Sigmoid colon (tissue), 6 donors: ENCODE measurements at regions not wholly inside any gene's neighbourhood (a gene's known extent, or its start where the extent isn't known, plus 50 kb on each side); places are given as distances from the start of the nearest gene placed in this dataset.

Experiments
- DNase-seq: peaks from one replicate; pipeline ENCODE4 v3.0.0-alpha.2; 2019
- H3K27ac ChIP-seq, 4 donors: fragments of 200-600 bp; sonication (generic); one replicate each; pipeline ENCODE4 v1.5.1; 2016 to 2019; ENCODE audit warnings: mild to moderate bottlenecking in 1 of 4
- H3K27me3 ChIP-seq, 3 donors: fragments of 200-600 bp; sonication (generic); one replicate each; pipeline ENCODE4 v1.5.1; 2019; ENCODE audit warnings: mild to moderate bottlenecking in 1 of 3
- H3K36me3 ChIP-seq, 4 donors: fragments of 200-600 bp; sonication (generic); one replicate each; pipeline ENCODE4 v1.5.1; 2016 to 2019
- H3K4me1 ChIP-seq, 4 donors: fragments of 200-600 bp; sonication (generic); one replicate each; pipeline ENCODE4 v1.5.1; 2017 to 2019
- H3K4me3 ChIP-seq, 4 donors: fragments of 200-600 bp; sonication (generic); one replicate each; pipeline ENCODE4 v1.5.1; 2017 to 2019; ENCODE audit warnings: mild to moderate bottlenecking in 2 of 4, moderate library complexity in 1 of 4
- H3K9me3 ChIP-seq, 4 donors: fragments of 200-600 bp in 3 of 4; sonication (generic) in 3 of 4; one replicate each; pipeline versions ENCODE4 v1.5.1 to v1.6.1; 2013 to 2019
- EP300 ChIP-seq, 4 donors: sonication (generic); formaldehyde crosslinking; IDR thresholded peaks; one replicate each; pipeline ENCODE4 v1.6.1; 2017; ENCODE audit warnings: antibody characterized with exemption in 4 of 4
- POLR2A ChIP-seq, 2 donors: fragments of 450-650 bp; IDR thresholded peaks; one replicate each; pipeline ENCODE4 v1.6.1; 2016; ENCODE audit warnings: antibody characterized with exemption in 2 of 2, mild to moderate bottlenecking in 2 of 2, moderate library complexity in 2 of 2
- POLR2AphosphoS5 ChIP-seq, 4 donors: sonication (generic); formaldehyde crosslinking; IDR thresholded peaks; one replicate each; pipeline ENCODE4 v1.6.1; 2017; ENCODE audit warnings: antibody characterized with exemption in 4 of 4
- WGBS, 2 donors: extraction: QIAGEN DNeasy Blood & Tissue Kit; methylation state at CpG; one replicate each; pipeline ENCODE4 v1.1.7; 2013; 5-methylcytosine and 5-hydroxymethylcytosine counted together
- intact Hi-C: fragments of 100-400 bp; cut with DNase I; formaldehyde crosslinking; loops from one replicate; pipeline ENCODE4 v1.15.1; 2023
- TF ChIP-seq, protein P1 (sequence below), 4 experiments: fragments of 450-650 bp in 3 of 4; fragments of 200-600 bp in 1 of 4; IDR thresholded peaks; one replicate each; pipeline ENCODE4 v1.5.1; 2016 to 2019; ENCODE audit warnings: antibody characterized with exemption in 4 of 4, mild to moderate bottlenecking in 3 of 4, moderate library complexity in 2 of 4
- donor health status: healthy with polysubstance abuse.
- donor health status: healthy.

DNA sequence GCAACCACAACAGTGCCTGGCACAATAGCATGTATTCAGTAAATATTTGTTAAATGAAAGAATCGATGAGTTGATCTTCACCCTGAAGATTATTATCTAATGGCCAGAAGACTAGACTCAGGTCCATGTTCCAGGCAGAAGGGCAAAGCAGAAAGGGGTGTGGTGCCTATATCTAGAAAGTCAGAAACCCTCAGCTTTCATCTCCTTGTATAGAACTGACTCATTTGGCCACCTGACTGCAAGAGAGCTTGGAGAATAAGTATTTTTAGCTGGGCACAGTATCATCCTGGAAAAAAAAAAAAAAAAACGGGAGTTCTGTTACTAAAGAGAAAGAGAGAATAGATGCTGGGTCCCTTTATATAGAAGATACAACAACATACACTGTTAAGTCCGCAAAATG lies 69.7 kb upstream of the SPRED1 start:
- no peak for DNase-seq
- WGBS, 2 donors, result 78 to 84% methylated on average over 3 of the region's 3 CpGs
- H3K9me3 ChIP-seq, result no peaks in the 10 kb centered on the region
- no peaks in the 10 kb centered on the region for H3K4me1 ChIP-seq
- no peak overlapping the region for H3K27ac ChIP-seq
- H3K36me3 ChIP-seq, result no peaks in the 10 kb centered on the region
- no peak overlapping the region for H3K4me3 ChIP-seq
- H3K27me3 ChIP-seq, result no peaks in the 10 kb centered on the region
- intact Hi-C loops, result no loop called here
- TF ChIP-seq POLR2A (IDR thresholded peaks at IDR 0.05), result no peak
- TF ChIP-seq POLR2AphosphoS5 (IDR thresholded peaks at IDR 0.05), result no peak
- no peak for TF ChIP-seq EP300 (IDR thresholded peaks at IDR 0.05)
- TF ChIP-seq, protein P1, sequence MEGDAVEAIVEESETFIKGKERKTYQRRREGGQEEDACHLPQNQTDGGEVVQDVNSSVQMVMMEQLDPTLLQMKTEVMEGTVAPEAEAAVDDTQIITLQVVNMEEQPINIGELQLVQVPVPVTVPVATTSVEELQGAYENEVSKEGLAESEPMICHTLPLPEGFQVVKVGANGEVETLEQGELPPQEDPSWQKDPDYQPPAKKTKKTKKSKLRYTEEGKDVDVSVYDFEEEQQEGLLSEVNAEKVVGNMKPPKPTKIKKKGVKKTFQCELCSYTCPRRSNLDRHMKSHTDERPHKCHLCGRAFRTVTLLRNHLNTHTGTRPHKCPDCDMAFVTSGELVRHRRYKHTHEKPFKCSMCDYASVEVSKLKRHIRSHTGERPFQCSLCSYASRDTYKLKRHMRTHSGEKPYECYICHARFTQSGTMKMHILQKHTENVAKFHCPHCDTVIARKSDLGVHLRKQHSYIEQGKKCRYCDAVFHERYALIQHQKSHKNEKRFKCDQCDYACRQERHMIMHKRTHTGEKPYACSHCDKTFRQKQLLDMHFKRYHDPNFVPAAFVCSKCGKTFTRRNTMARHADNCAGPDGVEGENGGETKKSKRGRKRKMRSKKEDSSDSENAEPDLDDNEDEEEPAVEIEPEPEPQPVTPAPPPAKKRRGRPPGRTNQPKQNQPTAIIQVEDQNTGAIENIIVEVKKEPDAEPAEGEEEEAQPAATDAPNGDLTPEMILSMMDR (IDR thresholded peaks at IDR 0.05), result no peak

DNA sequence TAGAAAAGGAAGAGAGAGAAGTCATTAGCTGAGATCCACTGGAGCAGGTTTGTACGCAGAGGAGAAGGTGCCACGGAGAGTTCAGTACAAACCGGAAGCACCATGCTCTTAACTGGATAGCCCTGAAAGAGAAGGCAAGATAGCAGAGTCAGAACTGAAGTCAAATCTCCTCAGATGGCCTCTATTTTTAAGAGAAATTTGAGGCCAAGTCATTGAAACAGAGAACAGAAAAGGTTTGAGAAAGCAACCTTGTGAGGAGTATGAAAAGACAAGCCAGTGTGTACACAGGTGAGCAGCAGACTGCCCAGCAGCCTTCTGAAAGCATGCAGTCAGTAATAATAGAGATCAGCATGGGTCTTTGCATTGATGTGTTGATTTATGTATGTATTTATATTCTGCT lies 66.1 kb upstream of the SPRED1 start:
- H3K27ac ChIP-seq, result no peak overlapping the region
- H3K36me3 ChIP-seq, result no peaks in the 10 kb centered on the region
- H3K9me3 ChIP-seq, result no peaks in the 10 kb centered on the region
- no peak for TF ChIP-seq POLR2AphosphoS5 (IDR thresholded peaks at IDR 0.05)
- no peak for TF ChIP-seq EP300 (IDR thresholded peaks at IDR 0.05)
- TF ChIP-seq, protein P1 (IDR thresholded peaks at IDR 0.05), result no peak
- no peak for TF ChIP-seq POLR2A (IDR thresholded peaks at IDR 0.05)
- intact Hi-C loops, result no loop called here
- H3K4me3 ChIP-seq, result no peak overlapping the region
- WGBS, 2 donors, result 86 to 91% methylated on average over 3 of the region's 3 CpGs
- H3K4me1 ChIP-seq, result no peaks in the 10 kb centered on the region
- no peak for DNase-seq
- H3K27me3 ChIP-seq, result no peaks in the 10 kb centered on the region

DNA sequence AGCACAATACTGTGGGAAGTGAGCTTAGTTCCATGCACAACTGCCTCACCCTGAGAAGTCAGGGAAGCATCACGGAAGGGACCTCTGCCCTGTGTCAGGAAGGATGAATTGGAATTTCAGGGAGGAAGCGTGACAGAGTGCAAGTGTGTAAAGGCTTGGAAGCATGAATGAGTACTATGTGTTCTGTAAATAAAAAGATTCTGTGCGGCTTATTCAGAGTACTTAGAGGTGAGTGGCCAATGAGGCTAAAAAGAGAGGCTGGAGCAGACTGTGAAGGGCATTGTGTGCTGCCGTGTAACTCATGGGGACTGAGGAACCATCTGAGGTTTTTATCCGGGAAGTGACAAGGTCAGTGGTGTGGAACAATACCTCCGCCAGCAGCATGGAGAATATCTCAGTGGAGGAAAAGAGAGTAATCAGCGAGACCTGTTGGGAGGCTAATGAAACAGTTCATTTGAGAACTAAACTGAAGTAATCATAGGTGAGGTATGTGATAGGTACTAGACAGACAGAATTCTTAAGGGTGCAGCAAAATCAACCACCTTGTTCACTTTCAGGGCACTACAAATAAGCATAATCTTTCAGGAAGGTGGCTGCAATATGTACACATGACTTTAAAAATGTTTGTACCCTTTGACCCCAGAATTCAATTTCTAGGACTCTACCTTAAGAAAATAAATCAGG lies 64.9 kb upstream of the SPRED1 start:
- Histone ChIP-seq H3K27ac (no peak overlapping the region), H3K36me3 (no peaks in the 10 kb centered on the region), H3K9me3 (no peaks in the 10 kb centered on the region), H3K4me1 (no peaks in the 10 kb centered on the region), H3K4me3 (no peak overlapping the region), H3K27me3 (no peaks in the 10 kb centered on the region)
- intact Hi-C loops, result no loop called here
- 84 to 91% methylated on average over 7 of the region's 7 CpGs for WGBS, 2 donors
- no peak for DNase-seq
- no peak for TF ChIP-seq EP300 (IDR thresholded peaks at IDR 0.05)
- TF ChIP-seq POLR2A (IDR thresholded peaks at IDR 0.05), result no peak
- TF ChIP-seq, protein P1 (IDR thresholded peaks at IDR 0.05), result no peak
- no peak for TF ChIP-seq POLR2AphosphoS5 (IDR thresholded peaks at IDR 0.05)

DNA sequence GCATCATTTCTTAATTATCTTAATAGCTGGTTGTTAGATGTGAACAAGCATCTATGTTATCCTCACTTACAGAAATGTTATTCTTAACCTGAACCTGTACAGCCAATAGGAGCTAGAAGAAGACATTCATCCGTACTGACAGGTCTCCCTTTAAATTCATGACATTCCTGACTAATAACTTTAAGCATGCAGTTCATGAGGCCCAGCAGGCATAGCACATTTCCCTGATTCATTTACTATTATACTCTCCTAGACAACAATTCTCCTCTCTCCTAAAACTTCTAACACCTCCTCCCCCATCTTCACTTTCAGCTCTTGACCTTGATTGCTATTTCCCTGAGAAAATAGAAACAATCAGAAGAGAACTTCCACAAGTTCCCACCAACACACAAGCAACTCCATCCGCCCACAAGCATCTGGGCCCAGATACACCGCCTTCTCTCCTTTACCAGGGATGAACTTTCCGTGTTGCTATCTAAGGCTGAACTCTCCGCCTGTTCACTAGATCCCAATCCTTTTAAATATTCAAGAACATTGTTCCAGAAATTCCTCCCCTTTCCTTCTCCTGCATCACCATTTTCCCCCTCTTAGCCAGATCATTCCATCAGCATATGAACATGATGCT lies 62.9 kb upstream of the SPRED1 start:
- intact Hi-C loops, result no loop called here
- Histone ChIP-seq H3K27ac (no peak overlapping the region), H3K4me1 (no peaks in the 10 kb centered on the region), H3K36me3 (no peaks in the 10 kb centered on the region), H3K9me3 (no peaks in the 10 kb centered on the region), H3K27me3 (no peaks in the 10 kb centered on the region), H3K4me3 (no peak overlapping the region)
- no peak for DNase-seq
- WGBS, 2 donors, result 84 to 85% methylated on average over 5 of the region's 5 CpGs
- TF ChIP-seq, protein P1 (IDR thresholded peaks at IDR 0.05), result no peak
- no peak for TF ChIP-seq POLR2AphosphoS5 (IDR thresholded peaks at IDR 0.05)
- no peak for TF ChIP-seq EP300 (IDR thresholded peaks at IDR 0.05)
- TF ChIP-seq POLR2A (IDR thresholded peaks at IDR 0.05), result no peak
